ENCODE measurements at regions not wholly inside any gene's neighbourhood (a gene's known extent, or its start where the extent isn't known, plus 50 kb on each side); places are given as distances from the start of the nearest gene placed in this dataset.
"Not testable (repeated sequence)": the region's sequence is repeated elsewhere in the genome, so short reads cannot be mapped to it uniquely, and the experiment has no call there.

- DNase-seq, result no peak
Observed at GRCh38 chr5:135110785-135111596, 77.0 kb upstream of the PITX1 start.

- no peak for DNase-seq
Observed at GRCh38 chr5:135108992-135109391, 75.0 kb upstream of the PITX1 start.

GRCh38 chr5:135108569-135108968, 74.5 kb upstream of the PITX1 start:
- no peak for DNase-seq

GRCh38 chr5:135107986-135108385, 74.0 kb upstream of the PITX1 start:
- DNase-seq, result no peak

GRCh38 chr5:135106610-135107471, 72.8 kb upstream of the PITX1 start:
- DNase-seq, result no peak

GRCh38 chr5:135106136-135106535, 72.1 kb upstream of the PITX1 start:
- DNase-seq, result no peak

- DNase-seq, result no peak
Observed at GRCh38 chr5:135105105-135105484, 71.1 kb upstream of the PITX1 start.

GRCh38 chr5:135103575-135103853, 69.5 kb upstream of the PITX1 start:
- DNase-seq, result no peak

- no peak for DNase-seq
Observed at GRCh38 chr5:135102716-135103574, 68.9 kb upstream of the PITX1 start.

- DNase-seq, result no peak
Observed at GRCh38 chr5:135100431-135100830, 66.4 kb upstream of the PITX1 start.

GRCh38 chr5:135100011-135100410, 66.0 kb upstream of the PITX1 start:
- DNase-seq, result no peak

- no peak for DNase-seq
Observed at GRCh38 chr5:135097390-135097789, 63.4 kb upstream of the PITX1 start.

GRCh38 chr5:135095871-135096270, 61.8 kb upstream of the PITX1 start:
- no peak for DNase-seq

- no peak for DNase-seq
Observed at GRCh38 chr5:135095052-135095715, 61.2 kb upstream of the PITX1 start.

GRCh38 chr5:135094339-135095051, 60.5 kb upstream of the PITX1 start:
- no peak for DNase-seq

GRCh38 chr5:135093483-135093882, 59.5 kb upstream of the PITX1 start:
- DNase-seq, result not testable (repeated sequence)

GRCh38 chr5:135092476-135092875, 58.4 kb upstream of the PITX1 start:
- DNase-seq, result no peak

- no peak for DNase-seq
Observed at GRCh38 chr5:135091286-135091685, 57.3 kb upstream of the PITX1 start.

GRCh38 chr5:135089912-135090311, 55.9 kb upstream of the PITX1 start:
- DNase-seq, result no peak

- no peak for DNase-seq
Observed at GRCh38 chr5:135088911-135089310, 54.9 kb upstream of the PITX1 start.

- no peak for DNase-seq
Observed at GRCh38 chr5:135087950-135088349, 53.9 kb upstream of the PITX1 start.
